ENCODE measurements at regions not wholly inside any gene's neighbourhood (a gene's known extent, or its start where the extent isn't known, plus 50 kb on each side); places are given as distances from the start of the nearest gene placed in this dataset.
A peak's percentile ranks its signal among the peaks of the same experiment; 100 is the strongest.
"Not testable (repeated sequence)": the region's sequence is repeated elsewhere in the genome, so short reads cannot be mapped to it uniquely, and the experiment has no call there.

DNA sequence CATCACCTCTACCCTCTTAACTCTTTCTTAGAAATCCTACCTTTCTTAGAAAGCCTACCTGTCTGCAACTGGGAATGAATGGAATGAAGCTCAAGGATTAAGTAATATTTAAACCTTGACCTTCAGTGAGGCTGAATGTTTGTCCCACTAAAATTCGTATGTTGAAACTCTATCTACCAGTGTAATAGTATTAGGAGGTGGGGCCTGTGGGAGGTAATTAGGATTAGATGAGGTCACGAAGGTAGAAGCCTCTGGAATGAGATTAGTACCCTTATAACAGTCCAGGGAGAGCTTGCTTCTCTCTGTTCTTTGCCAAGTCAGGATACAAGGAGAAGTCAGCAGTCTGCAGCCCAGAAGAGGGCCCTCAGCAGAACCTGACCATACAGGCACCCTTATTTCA, 158.0 kb downstream of the TENT5A start:
- FAIRE-seq: no peak
- peak in 1 of 2 donors; percentile 22 for DNase-seq
- H3K4me1 ChIP-seq (ENCODE audit: control insufficient read depth in 3 of 3, insufficient read depth in 2 of 3, low read depth in 1 of 3, low read length in 2 of 3): no peaks in the 10 kb centered on the region
- no peaks in the 10 kb centered on the region for H3K9me3 ChIP-seq (ENCODE audit: control insufficient read depth in 2 of 2, insufficient read depth in 1 of 2, low read depth in 1 of 2, low read length in 1 of 2)
- H3K27me3 ChIP-seq (ENCODE audit: control insufficient read depth in 3 of 3, insufficient read depth in 3 of 3, low read length in 3 of 3): no peaks in the 10 kb centered on the region
- no peaks in the 10 kb centered on the region for H3K36me3 ChIP-seq (ENCODE audit: control insufficient read depth in 3 of 3, insufficient read depth in 2 of 3, low read depth in 1 of 3, low read length in 3 of 3)
- no peak overlapping the region for H3K4me3 ChIP-seq (ENCODE audit: low read depth in 1 of 3, low read length in 3 of 3)
- no peak overlapping the region for H3K27ac ChIP-seq (ENCODE audit: low read depth in 1 of 3, low read length in 2 of 3)
- 33 to 59% (median 42%) methylated on average over 2 of the region's 2 CpGs for WGBS, 3 donors

DNA sequence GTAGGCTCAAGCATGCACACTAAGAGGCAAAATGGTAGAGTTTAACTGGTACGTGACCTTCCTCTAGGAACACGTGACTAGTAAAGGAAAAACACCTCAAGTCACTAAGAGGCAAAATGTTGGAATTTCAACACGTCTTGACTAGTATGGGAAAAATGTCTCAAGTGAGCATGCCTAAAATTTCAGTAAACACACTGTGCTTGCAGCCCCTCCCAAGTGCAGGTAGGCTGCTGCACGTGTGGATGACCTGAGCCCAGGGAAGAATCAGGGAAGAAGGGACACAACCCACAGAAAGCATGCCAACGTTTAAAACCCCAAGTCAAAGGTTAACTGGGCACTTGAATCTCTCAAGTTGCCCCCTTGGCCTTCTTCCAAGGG, 162.2 kb downstream of the TENT5A start:
- WGBS, 3 donors: 50 to 73% (median 51%) methylated on average over 5 of the region's 5 CpGs
- no peak for FAIRE-seq

DNA sequence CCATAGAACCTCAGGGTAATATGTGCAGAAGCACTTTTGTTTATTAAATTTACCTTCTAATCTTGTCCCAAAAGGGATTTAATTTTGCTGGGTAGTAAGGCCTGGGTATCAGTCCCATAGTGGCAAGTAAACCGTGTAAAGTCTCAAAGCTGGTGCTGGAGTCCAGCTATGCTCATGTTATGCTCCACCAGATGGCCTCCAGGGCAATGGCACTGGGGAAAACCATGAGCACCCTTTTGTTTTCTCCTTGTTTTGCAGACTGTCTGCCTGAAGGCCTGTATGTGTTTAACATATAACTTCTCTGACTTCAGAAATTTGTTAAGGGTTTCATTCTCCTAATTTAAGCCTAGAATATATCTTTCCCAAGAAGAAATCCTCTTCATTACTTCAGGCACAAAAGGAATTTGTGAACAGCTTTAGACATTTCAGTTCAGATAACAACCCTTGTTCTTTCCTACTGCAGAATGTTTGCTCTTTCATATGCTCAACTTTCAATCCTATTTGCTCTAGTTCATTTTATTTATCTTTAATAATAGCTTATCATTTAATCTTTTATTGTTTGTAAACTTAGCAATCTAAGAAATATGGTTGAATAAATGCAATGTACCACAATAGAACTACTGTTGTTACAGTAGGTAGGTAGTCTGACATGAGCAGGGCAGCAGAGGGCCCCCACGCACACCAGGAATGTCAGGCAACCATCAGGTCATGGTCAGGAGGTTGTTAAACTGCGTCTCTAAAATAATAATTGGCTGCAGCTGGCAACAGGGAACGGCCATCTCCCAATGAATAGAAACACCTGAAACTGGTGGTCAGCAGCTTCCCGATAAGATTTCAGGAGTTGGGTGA, 162.8 kb downstream of the TENT5A start:
- no peaks in the 10 kb centered on the region for H3K4me1 ChIP-seq (ENCODE audit: control insufficient read depth in 3 of 3, insufficient read depth in 2 of 3, low read depth in 1 of 3, low read length in 2 of 3)
- no peaks in the 10 kb centered on the region for H3K27me3 ChIP-seq (ENCODE audit: control insufficient read depth in 3 of 3, insufficient read depth in 3 of 3, low read length in 3 of 3)
- 30 to 65% (median 46%) methylated on average over 5 of the region's 5 CpGs for WGBS, 3 donors
- no peak for DNase-seq
- FAIRE-seq: no peak
- no peaks in the 10 kb centered on the region for H3K36me3 ChIP-seq (ENCODE audit: control insufficient read depth in 3 of 3, insufficient read depth in 2 of 3, low read depth in 1 of 3, low read length in 3 of 3)
- H3K9me3 ChIP-seq (ENCODE audit: control insufficient read depth in 2 of 2, insufficient read depth in 1 of 2, low read depth in 1 of 2, low read length in 1 of 2): no peaks in the 10 kb centered on the region
- H3K27ac ChIP-seq (ENCODE audit: low read depth in 1 of 3, low read length in 2 of 3): no peak overlapping the region
- H3K4me3 ChIP-seq (ENCODE audit: low read depth in 1 of 3, low read length in 3 of 3): no peak overlapping the region

More for the DNA sequence above, 162.2 kb downstream of the TENT5A start:
- Histone ChIP-seq H3K4me1 (ENCODE audit: control insufficient read depth in 3 of 3, insufficient read depth in 2 of 3, low read depth in 1 of 3, low read length in 2 of 3) (no peaks in the 10 kb centered on the region), H3K27me3 (ENCODE audit: control insufficient read depth in 3 of 3, insufficient read depth in 3 of 3, low read length in 3 of 3) (no peaks in the 10 kb centered on the region), H3K36me3 (ENCODE audit: control insufficient read depth in 3 of 3, insufficient read depth in 2 of 3, low read depth in 1 of 3, low read length in 3 of 3) (no peaks in the 10 kb centered on the region), H3K4me3 (ENCODE audit: low read depth in 1 of 3, low read length in 3 of 3) (no peak overlapping the region), H3K9me3 (ENCODE audit: control insufficient read depth in 2 of 2, insufficient read depth in 1 of 2, low read depth in 1 of 2, low read length in 1 of 2) (no peaks in the 10 kb centered on the region), H3K27ac (ENCODE audit: low read depth in 1 of 3, low read length in 2 of 3) (no peak overlapping the region)
- DNase-seq: no peak

DNA sequence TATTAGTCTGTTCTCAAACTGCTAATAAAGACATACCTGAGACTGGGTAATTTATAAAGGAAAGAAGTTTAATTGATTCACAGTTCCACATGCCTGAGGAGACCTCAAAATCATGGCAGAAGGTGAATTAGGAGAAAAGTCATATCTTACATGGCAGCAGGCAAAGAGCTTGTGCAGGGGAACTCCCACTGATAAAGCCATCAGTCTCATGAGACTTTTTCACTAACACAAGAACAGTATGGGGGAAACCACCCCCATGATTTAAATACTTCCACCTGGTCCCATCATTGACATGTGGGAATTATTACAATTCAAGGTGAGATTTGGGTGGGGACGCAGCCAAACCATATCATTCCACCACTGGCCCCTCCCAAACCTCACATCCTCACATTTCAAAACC, 166.8 kb downstream of the TENT5A start:
- not testable (repeated sequence) for FAIRE-seq; H3K4me3 ChIP-seq (ENCODE audit: low read depth in 1 of 3, low read length in 3 of 3); H3K4me1 ChIP-seq (ENCODE audit: control insufficient read depth in 3 of 3, insufficient read depth in 2 of 3, low read depth in 1 of 3, low read length in 2 of 3); H3K27me3 ChIP-seq (ENCODE audit: control insufficient read depth in 3 of 3, insufficient read depth in 3 of 3, low read length in 3 of 3); H3K27ac ChIP-seq (ENCODE audit: low read depth in 1 of 3, low read length in 2 of 3); H3K36me3 ChIP-seq (ENCODE audit: control insufficient read depth in 3 of 3, insufficient read depth in 2 of 3, low read depth in 1 of 3, low read length in 3 of 3); DNase-seq; H3K9me3 ChIP-seq (ENCODE audit: control insufficient read depth in 2 of 2, insufficient read depth in 1 of 2, low read depth in 1 of 2, low read length in 1 of 2)
- 40 to 83% (median 68%) methylated on average over 1 of the region's 1 CpG for WGBS, 3 donors

DNA sequence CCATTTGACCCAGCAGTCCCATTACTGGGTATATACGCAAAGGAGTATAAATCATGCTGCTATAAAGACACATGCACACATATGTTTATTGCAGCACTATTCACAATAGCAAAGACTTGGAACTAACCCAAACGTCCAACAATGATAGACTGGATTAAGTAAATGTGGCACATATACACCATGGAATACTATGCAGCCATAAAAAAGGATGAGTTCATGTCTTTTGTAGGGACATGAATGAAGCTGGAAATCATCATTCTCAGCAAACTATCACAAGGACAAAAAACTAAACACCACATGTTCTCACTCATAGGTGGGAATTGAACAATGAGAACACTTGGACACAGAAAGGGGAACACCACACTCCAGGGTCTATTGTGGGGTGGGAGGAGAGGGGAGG, 168.3 kb downstream of the TENT5A start:
- H3K27me3 ChIP-seq (ENCODE audit: control insufficient read depth in 3 of 3, insufficient read depth in 3 of 3, low read length in 3 of 3); H3K4me3 ChIP-seq (ENCODE audit: low read depth in 1 of 3, low read length in 3 of 3); H3K9me3 ChIP-seq (ENCODE audit: control insufficient read depth in 2 of 2, insufficient read depth in 1 of 2, low read depth in 1 of 2, low read length in 1 of 2); H3K4me1 ChIP-seq (ENCODE audit: control insufficient read depth in 3 of 3, insufficient read depth in 2 of 3, low read depth in 1 of 3, low read length in 2 of 3); FAIRE-seq; H3K36me3 ChIP-seq (ENCODE audit: control insufficient read depth in 3 of 3, insufficient read depth in 2 of 3, low read depth in 1 of 3, low read length in 3 of 3); H3K27ac ChIP-seq (ENCODE audit: low read depth in 1 of 3, low read length in 2 of 3); DNase-seq: not testable (repeated sequence)
- 74 to 81% (median 78%) methylated on average over 2 of the region's 2 CpGs for WGBS, 3 donors

DNA sequence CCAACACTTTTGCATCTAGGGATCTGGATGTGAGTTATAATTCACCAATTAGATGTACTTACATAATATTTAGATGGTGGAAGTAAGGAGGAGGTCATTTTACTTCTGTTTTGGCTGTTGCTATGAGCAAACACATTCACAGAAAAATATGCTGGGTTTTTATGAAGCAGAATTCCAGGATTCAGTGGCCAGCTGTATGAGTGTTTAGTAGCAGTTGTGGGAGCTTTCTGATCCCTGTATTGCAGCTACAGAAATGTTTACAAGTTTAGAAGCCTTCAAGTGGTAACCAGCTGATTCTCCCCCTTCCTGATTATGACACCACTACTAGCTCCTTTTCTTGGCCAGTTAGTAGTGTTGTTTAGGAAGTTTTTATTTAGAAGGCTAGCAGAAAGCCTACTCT, 177.0 kb downstream of the TENT5A start:
- Histone ChIP-seq H3K27me3 (ENCODE audit: control insufficient read depth in 3 of 3, insufficient read depth in 3 of 3, low read length in 3 of 3) (no peaks in the 10 kb centered on the region), H3K4me1 (ENCODE audit: control insufficient read depth in 3 of 3, insufficient read depth in 2 of 3, low read depth in 1 of 3, low read length in 2 of 3) (no peaks in the 10 kb centered on the region), H3K4me3 (ENCODE audit: low read depth in 1 of 3, low read length in 3 of 3) (no peak overlapping the region), H3K27ac (ENCODE audit: low read depth in 1 of 3, low read length in 2 of 3) (no peak overlapping the region), H3K36me3 (ENCODE audit: control insufficient read depth in 3 of 3, insufficient read depth in 2 of 3, low read depth in 1 of 3, low read length in 3 of 3) (no peaks in the 10 kb centered on the region), H3K9me3 (ENCODE audit: control insufficient read depth in 2 of 2, insufficient read depth in 1 of 2, low read depth in 1 of 2, low read length in 1 of 2) (no peaks in the 10 kb centered on the region)
- FAIRE-seq (no peak), DNase-seq (peak in 1 of 2 donors; percentile 8)

DNA sequence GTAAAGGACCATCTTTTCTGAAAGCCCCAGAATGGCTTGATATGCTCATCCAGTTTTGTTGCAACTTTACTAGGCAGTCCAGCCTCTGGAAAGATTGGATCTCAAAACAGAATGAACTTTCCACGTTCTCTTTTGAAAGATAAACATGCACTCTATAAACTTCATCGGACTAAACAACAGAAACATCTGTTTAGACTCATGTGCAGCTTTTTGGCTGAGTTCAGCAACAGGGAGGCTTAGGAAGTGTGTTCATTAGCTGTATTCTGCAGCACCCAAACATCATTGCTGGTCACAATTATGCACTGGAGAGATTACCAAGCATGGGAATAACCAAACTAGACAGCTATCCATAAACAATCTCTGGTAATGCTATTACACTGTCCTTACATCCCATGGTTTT, 180.5 kb downstream of the TENT5A start:
- Histone ChIP-seq H3K27ac (ENCODE audit: low read depth in 1 of 3, low read length in 2 of 3) (no peak overlapping the region), H3K9me3 (ENCODE audit: control insufficient read depth in 2 of 2, insufficient read depth in 1 of 2, low read depth in 1 of 2, low read length in 1 of 2) (no peaks in the 10 kb centered on the region), H3K4me3 (ENCODE audit: low read depth in 1 of 3, low read length in 3 of 3) (no peak overlapping the region), H3K27me3 (ENCODE audit: control insufficient read depth in 3 of 3, insufficient read depth in 3 of 3, low read length in 3 of 3) (no peaks in the 10 kb centered on the region), H3K4me1 (ENCODE audit: control insufficient read depth in 3 of 3, insufficient read depth in 2 of 3, low read depth in 1 of 3, low read length in 2 of 3) (no peaks in the 10 kb centered on the region), H3K36me3 (ENCODE audit: control insufficient read depth in 3 of 3, insufficient read depth in 2 of 3, low read depth in 1 of 3, low read length in 3 of 3) (no peaks in the 10 kb centered on the region)
- FAIRE-seq: no peak
- WGBS, 3 donors: 52 to 71% (median 59%) methylated on average over 2 of the region's 2 CpGs
- DNase-seq: peak in 1 of 2 donors; percentile 24

DNA sequence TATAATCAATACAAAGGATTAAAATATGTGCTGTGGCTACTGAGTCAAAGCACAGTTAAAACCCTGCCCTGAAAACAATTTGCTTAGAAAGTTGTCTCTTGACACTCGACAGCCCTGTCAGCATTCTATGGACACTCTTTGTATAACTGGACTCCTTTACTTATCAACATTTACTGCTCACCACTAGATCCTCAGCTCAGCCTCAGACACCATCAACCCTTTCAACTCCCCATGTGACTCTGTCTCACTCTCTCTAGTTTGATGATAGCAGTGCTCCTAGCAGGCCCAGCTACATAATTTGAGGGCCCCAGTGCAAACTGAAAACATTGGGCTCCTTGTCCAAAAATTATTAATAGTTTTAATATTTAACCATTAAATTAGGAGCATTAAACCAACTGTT, 181.8 kb downstream of the TENT5A start:
- Histone ChIP-seq H3K9me3 (ENCODE audit: control insufficient read depth in 2 of 2, insufficient read depth in 1 of 2, low read depth in 1 of 2, low read length in 1 of 2) (no peaks in the 10 kb centered on the region), H3K4me1 (ENCODE audit: control insufficient read depth in 3 of 3, insufficient read depth in 2 of 3, low read depth in 1 of 3, low read length in 2 of 3) (no peaks in the 10 kb centered on the region), H3K4me3 (ENCODE audit: low read depth in 1 of 3, low read length in 3 of 3) (no peak overlapping the region), H3K27me3 (ENCODE audit: control insufficient read depth in 3 of 3, insufficient read depth in 3 of 3, low read length in 3 of 3) (no peaks in the 10 kb centered on the region), H3K27ac (ENCODE audit: low read depth in 1 of 3, low read length in 2 of 3) (no peak overlapping the region), H3K36me3 (ENCODE audit: control insufficient read depth in 3 of 3, insufficient read depth in 2 of 3, low read depth in 1 of 3, low read length in 3 of 3) (no peaks in the 10 kb centered on the region)
- DNase-seq: peak in 1 of 2 donors; percentile 16
- FAIRE-seq: no peak
- 60 to 85% (median 78%) methylated on average over 1 of the region's 1 CpG for WGBS, 3 donors

DNA sequence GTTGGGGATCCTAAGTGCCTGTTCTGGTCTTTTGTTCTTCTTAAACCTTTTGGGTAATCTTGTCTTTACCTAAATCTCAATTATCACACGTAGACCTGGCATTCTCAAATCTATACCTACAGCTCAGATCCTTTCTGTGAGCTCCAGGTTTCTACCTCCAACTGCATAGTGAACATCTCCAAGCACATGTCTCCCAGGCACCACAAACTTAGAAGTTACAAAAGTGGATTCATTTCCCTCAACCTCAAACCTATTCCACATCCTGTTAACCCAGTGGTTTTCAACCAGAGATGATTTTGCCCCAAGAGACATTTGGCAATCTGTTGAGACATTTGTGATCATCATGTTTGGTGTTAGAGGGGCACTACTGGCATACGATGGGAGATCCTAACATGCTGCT, 183.5 kb downstream of the TENT5A start:
- H3K27ac ChIP-seq (ENCODE audit: low read depth in 1 of 3, low read length in 2 of 3): no peak overlapping the region
- DNase-seq (no peak), FAIRE-seq (no peak)
- H3K36me3 ChIP-seq (ENCODE audit: control insufficient read depth in 3 of 3, insufficient read depth in 2 of 3, low read depth in 1 of 3, low read length in 3 of 3): no peaks in the 10 kb centered on the region
- no peaks in the 10 kb centered on the region for H3K4me1 ChIP-seq (ENCODE audit: control insufficient read depth in 3 of 3, insufficient read depth in 2 of 3, low read depth in 1 of 3, low read length in 2 of 3)
- H3K27me3 ChIP-seq (ENCODE audit: control insufficient read depth in 3 of 3, insufficient read depth in 3 of 3, low read length in 3 of 3): no peaks in the 10 kb centered on the region
- no peak overlapping the region for H3K4me3 ChIP-seq (ENCODE audit: low read depth in 1 of 3, low read length in 3 of 3)
- H3K9me3 ChIP-seq (ENCODE audit: control insufficient read depth in 2 of 2, insufficient read depth in 1 of 2, low read depth in 1 of 2, low read length in 1 of 2): no peaks in the 10 kb centered on the region
- 73 to 87% (median 86%) methylated on average over 2 of the region's 2 CpGs for WGBS, 3 donors
